K562 (cell line): ENCODE measurements at regions not wholly inside any gene's neighbourhood (a gene's known extent, or its start where the extent isn't known, plus 50 kb on each side); places are given as distances from the start of the nearest gene placed in this dataset.

Source experiments
- E2F4 ChIP-seq: sonication (generic); formaldehyde crosslinking; IDR thresholded peaks from 2 replicates; pipeline ENCODE4 v1.8.0; 2022; ENCODE audit warnings: mild to moderate bottlenecking, low read depth, missing genetic modification reagents
- FOSL1 ChIP-seq: fragments of 200-800 bp; sonication (Bioruptor generic); conservative IDR thresholded peaks from 2 replicates; pipeline ENCODE4 v1.6.1; 2016; ENCODE audit warnings: missing genetic modification characterization, missing compliant biosample characterization
- HDAC1 ChIP-seq, 2 experiments: fragments of 450-650 bp; IDR thresholded peaks; 2 replicates each; pipeline ENCODE4 v1.6.1; 2016 to 2017; ENCODE audit warnings: inconsistent platforms in 1 of 2, mild to moderate bottlenecking in 1 of 2, moderate library complexity in 1 of 2
- HNRNPK ChIP-seq: fragments of 200-400 bp; formaldehyde crosslinking; IDR thresholded peaks from one replicate; pipeline ENCODE4 v1.6.1; 2018; ENCODE audit warnings: mild to moderate bottlenecking, low read depth, low read length; ENCODE audit not compliant: poor library complexity, severe bottlenecking
- MIER1 ChIP-seq: fragments of 450-650 bp; IDR thresholded peaks from 2 replicates; pipeline ENCODE4 v1.6.1; 2016; ENCODE audit warnings: antibody characterized with exemption, mild to moderate bottlenecking, low read depth
- NCOA4 ChIP-seq: fragments of 450-650 bp; IDR thresholded peaks from 2 replicates; pipeline ENCODE4 v1.6.1; 2018; ENCODE audit warnings: mild to moderate bottlenecking; ENCODE audit not compliant: partially characterized antibody
- NFIC ChIP-seq: fragments of 450-650 bp; IDR thresholded peaks from 2 replicates; pipeline ENCODE4 v1.6.1; 2017; ENCODE audit warnings: mild to moderate bottlenecking, inconsistent platforms
- POLR2G ChIP-seq: fragments of 200-400 bp; formaldehyde crosslinking; IDR thresholded peaks from 2 replicates; pipeline ENCODE4 v1.6.1; 2017; ENCODE audit warnings: low read depth, mild to moderate bottlenecking, antibody characterized with exemption, low read length, moderate library complexity
- PRDM10 ChIP-seq: fragments of 450-650 bp; IDR thresholded peaks from 2 replicates; pipeline ENCODE4 v1.6.1; 2018; ENCODE audit not compliant: partially characterized antibody
- SFPQ ChIP-seq: fragments of 200-400 bp; formaldehyde crosslinking; IDR thresholded peaks from 2 replicates; pipeline ENCODE4 v1.6.1; 2017; ENCODE audit warnings: mild to moderate bottlenecking, low read depth, low read length, moderate library complexity
- SRSF1 ChIP-seq: fragments of 200-400 bp; formaldehyde crosslinking; IDR thresholded peaks from 2 replicates; pipeline ENCODE4 v1.6.1; 2017; ENCODE audit warnings: mild to moderate bottlenecking, low read depth, low read length, moderate library complexity
- STAT5A ChIP-seq: IDR thresholded peaks from 2 replicates; pipeline ENCODE4 v1.6.1; 2012; ENCODE audit warnings: low read length, inconsistent platforms, borderline replicate concordance
- XRCC4 ChIP-seq: IDR thresholded peaks from one replicate; pipeline ENCODE4 v1.6.1; 2011; ENCODE audit not compliant: insufficient read depth, insufficient read length; ENCODE audit errors: extremely low read depth
- ZBTB33 ChIP-seq: sonication (generic); formaldehyde crosslinking; IDR thresholded peaks from 2 replicates; pipeline ENCODE4 v1.8.1; 2023; ENCODE audit warnings: mild to moderate bottlenecking, missing genetic modification reagents
- ZBTB43 ChIP-seq: sonication (generic); formaldehyde crosslinking; IDR thresholded peaks from 2 replicates; pipeline ENCODE4 v1.8.0; 2023; ENCODE audit warnings: mild to moderate bottlenecking, missing genetic modification reagents
- ZFPM2 ChIP-seq: fragments of 250-450 bp; sonication (Bioruptor Pico); IDR thresholded peaks from 2 replicates; pipeline ENCODE4 v1.5.1; 2022; ENCODE audit warnings: mild to moderate bottlenecking
- ZNF551 ChIP-seq: fragments of 250-450 bp; sonication (Bioruptor Pico); IDR thresholded peaks from 2 replicates; pipeline ENCODE4 v1.5.0; 2021; ENCODE audit warnings: mild to moderate bottlenecking, moderate library complexity

GRCh38 chr17:33904476-33904875 lies 350.6 kb upstream of the CCL2 start (continued):
- TF ChIP-seq POLR2G (no peak), SRSF1 (no peak), SFPQ (no peak), HDAC1 (IDR thresholded peaks at IDR 0.05) (peak; percentile 55 to 83; a peak in 3 of 4 replicates), NFIC (peak; percentile 84), ZBTB43 (CRISPR knock-in tag) (no peak), PRDM10 (peak; percentile 27), MIER1 (no peak), HNRNPK (no peak), E2F4 (no peak), ZNF551 (CRISPR knock-in tag) (no peak), STAT5A (peak; percentile 88), FOSL1 (tag) (no peak), ZBTB33 (CRISPR knock-in tag) (no peak), NCOA4 (no peak), ZFPM2 (CRISPR knock-in tag) (no peak), XRCC4 (no peak)
